Common myeloid progenitor, CD34-positive (primary cell): ENCODE measurements at regions not wholly inside any gene's neighbourhood (a gene's known extent, or its start where the extent isn't known, plus 50 kb on each side); places are given as distances from the start of the nearest gene placed in this dataset.
A peak's percentile ranks its signal among the peaks of the same experiment; 100 is the strongest.

Experiments used
- CTCF ChIA-PET: fragments of 350-600 bp; sonication (Branson Sonifier 250); formaldehyde crosslinking; loops from one replicate; lab custom pipeline; 2021; ENCODE audit warnings: antibody characterized with exemption; lab: Charles Lee
- POLR2A ChIA-PET: fragments of 350-600 bp; sonication (Branson Sonifier 250); formaldehyde crosslinking; loops from one replicate; lab custom pipeline; 2021; ENCODE audit warnings: antibody characterized with exemption; lab: Charles Lee
- DNase-seq, 3 donors: peaks; one replicate each; pipeline versions ENCODE4 v3.0.0 to v3.0.0-alpha.2; 2013
- H3K27ac ChIP-seq, 2 experiments: 1 replicate in 1 of 2; 2 replicates in 1 of 2; pipeline ENCODE4 v1.7.0; 2013; ENCODE audit warnings: inconsistent platforms in 2 of 2, low read length in 2 of 2, mild to moderate bottlenecking in 2 of 2, low read depth in 1 of 2, moderate library complexity in 1 of 2; ENCODE audit not compliant: severe bottlenecking in 2 of 2, insufficient read depth in 1 of 2, poor library complexity in 1 of 2
- H3K27me3 ChIP-seq, 5 experiments: replicated peaks in 2 of 5; 1 replicate in 3 of 5; 2 replicates in 2 of 5; pipeline versions ENCODE4 v1.6.1 to v1.7.0; 2013; ENCODE audit warnings: low read length in 4 of 5, mild to moderate bottlenecking in 2 of 5, moderate library complexity in 2 of 5, inconsistent platforms in 1 of 5; ENCODE audit not compliant: insufficient read depth in 5 of 5, control insufficient read depth in 4 of 5
- H3K36me3 ChIP-seq, 4 experiments: 1 replicate in 2 of 4; 2 replicates in 2 of 4; pipeline versions ENCODE4 v1.6.1 to v1.7.0; 2013; ENCODE audit warnings: low read length in 3 of 4, control low read depth in 1 of 4, mild to moderate bottlenecking in 1 of 4; ENCODE audit not compliant: control insufficient read depth in 4 of 4, insufficient read depth in 4 of 4
- H3K4me1 ChIP-seq, 4 experiments: 1 replicate in 3 of 4; 2 replicates in 1 of 4; pipeline versions ENCODE4 v1.6.1 to v1.7.1; 2013; ENCODE audit warnings: low read length in 3 of 4, mild to moderate bottlenecking in 3 of 4, control low read depth in 1 of 4, inconsistent platforms in 1 of 4, moderate library complexity in 1 of 4; ENCODE audit not compliant: control insufficient read depth in 4 of 4, insufficient read depth in 4 of 4; ENCODE audit errors: control extremely low read depth in 1 of 4
- H3K4me3 ChIP-seq, 7 experiments: 1 replicate in 4 of 7; 2 replicates in 3 of 7; pipeline versions ENCODE4 v1.5.1 to v1.7.0; 2013; ENCODE audit warnings: mild to moderate bottlenecking in 7 of 7, low read length in 6 of 7, moderate library complexity in 6 of 7, inconsistent platforms in 2 of 7, low read depth in 2 of 7, control low read depth in 1 of 7; ENCODE audit not compliant: insufficient read depth in 4 of 7, control insufficient read depth in 1 of 7; ENCODE audit errors: extremely low read depth in 1 of 7
- H3K9me3 ChIP-seq, 5 experiments: 1 replicate in 4 of 5; 2 replicates in 1 of 5; pipeline versions ENCODE4 v1.6.1 to v1.7.1; 2013; ENCODE audit warnings: low read length in 4 of 5, mild to moderate bottlenecking in 2 of 5, inconsistent platforms in 1 of 5, low read depth in 1 of 5, moderate library complexity in 1 of 5; ENCODE audit not compliant: control insufficient read depth in 4 of 5, insufficient read depth in 2 of 5; ENCODE audit errors: control extremely low read depth in 1 of 5
- WGBS: methylation state at CpG from one replicate; pipeline ENCODE4 v1.1.5; 2013; ENCODE audit not compliant: insufficient coverage; 5-methylcytosine and 5-hydroxymethylcytosine counted together

- POLR2A ChIA-PET, result no interaction called here
- H3K27ac ChIP-seq, result no peak overlapping the region
These were observed 406.1 kb downstream of the GATA3 start for GRCh38 chr10:8460626-8461025.

GRCh38 chr10:8462565-8462964 is 408.1 kb downstream of the GATA3 start:
- ChIA-PET POLR2A (no interaction called here), CTCF (interaction anchor here (0.7 to 1.5 kb wide), 2 partner anchors 10 to 129 kb away, joined by 3 read pairs; no protein-coding TSS in a partner anchor)
- DNase-seq, result no peak
- no peak overlapping the region for H3K27ac ChIP-seq
- no peaks in the 10 kb centered on the region for H3K36me3 ChIP-seq
- H3K27me3 ChIP-seq, result no peaks in the 10 kb centered on the region
- peaks cover 0 to 7% (median 1%) of the 10 kb centered on the region in 5 experiments for H3K9me3 ChIP-seq
- H3K4me3 ChIP-seq, result no peak overlapping the region
- WGBS, result no CpG with 5 or more reads among the region's 3 CpGs
- H3K4me1 ChIP-seq, result no peaks in the 10 kb centered on the region

More at GRCh38 chr10:8460626-8461025, 406.1 kb downstream of the GATA3 start:
- Histone ChIP-seq H3K4me3 (no peak overlapping the region), H3K36me3 (no peaks in the 10 kb centered on the region), H3K27me3 (no peaks in the 10 kb centered on the region), H3K9me3 (peaks cover 0 to 7% (median 3%) of the 10 kb centered on the region in 5 experiments), H3K4me1 (no peaks in the 10 kb centered on the region)
- CTCF ChIA-PET, result no interaction called here
- WGBS, result 100% methylated on average over 1 of the region's 1 CpG
- no peak for DNase-seq

DNA sequence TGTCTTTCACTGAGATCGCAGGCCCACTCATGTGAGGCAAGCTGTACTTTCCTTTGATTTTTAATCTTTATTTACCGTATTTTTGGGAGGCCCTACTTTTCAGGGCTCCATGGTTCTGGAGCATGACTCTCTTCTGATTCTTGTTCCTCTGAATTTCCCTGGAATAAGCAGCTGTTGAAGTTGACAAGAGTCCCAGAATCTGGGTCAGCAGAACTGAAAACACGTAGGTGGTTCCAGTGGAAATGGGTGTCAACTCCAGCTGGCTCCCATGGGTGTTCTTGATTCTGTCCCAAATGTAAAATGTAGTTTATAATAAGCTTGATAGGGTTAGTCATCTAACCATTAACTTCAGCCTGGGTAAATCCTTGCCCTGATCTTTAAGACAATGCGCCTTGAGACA is 409.4 kb downstream of the GATA3 start:
- CTCF ChIA-PET, result interaction anchor here (1.5 kb wide), 1 partner anchor 9 kb away, joined by 3 read pairs; no protein-coding TSS in a partner anchor
- H3K36me3 ChIP-seq, result no peaks in the 10 kb centered on the region
- POLR2A ChIA-PET, result no interaction called here
- no peak for DNase-seq
- 100% methylated on average over 4 of the region's 4 CpGs for WGBS
- no peak overlapping the region for H3K27ac ChIP-seq
- no peaks in the 10 kb centered on the region for H3K4me1 ChIP-seq
- H3K9me3 ChIP-seq, result no peaks in the 10 kb centered on the region
- H3K4me3 ChIP-seq, result no peak overlapping the region
- H3K27me3 ChIP-seq, result no peaks in the 10 kb centered on the region

DNA sequence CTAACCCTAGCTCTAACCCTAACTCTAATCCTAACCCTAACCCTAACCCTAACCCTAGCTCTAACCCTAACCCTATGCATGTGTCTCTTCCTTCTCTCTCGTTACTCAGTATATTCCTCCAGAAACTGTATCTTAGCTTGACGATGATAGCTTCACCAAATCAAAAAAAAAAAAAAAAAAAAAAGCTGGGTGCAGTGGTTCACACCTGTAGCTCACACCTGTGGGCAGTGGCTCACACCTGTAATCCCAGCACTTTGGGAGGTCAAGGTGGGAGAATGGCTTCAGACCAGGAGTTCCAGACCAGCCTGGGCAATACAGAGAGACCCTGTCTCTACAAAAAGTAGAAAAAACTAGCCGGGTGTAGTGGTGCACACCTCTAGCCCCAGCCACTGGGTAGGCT is 414.0 kb downstream of the GATA3 start:
- no peaks in the 10 kb centered on the region for H3K36me3 ChIP-seq
- no peak overlapping the region for H3K4me3 ChIP-seq
- WGBS, result 100% methylated on average over 1 of the region's 3 CpGs
- POLR2A ChIA-PET, result no interaction called here
- H3K27ac ChIP-seq, result no peak overlapping the region
- no peaks in the 10 kb centered on the region for H3K4me1 ChIP-seq
- H3K27me3 ChIP-seq, result no peaks in the 10 kb centered on the region
- no peak for DNase-seq
- H3K9me3 ChIP-seq, result no peaks in the 10 kb centered on the region
- CTCF ChIA-PET, result interaction anchor here (0.7 to 1.6 kb wide), 2 partner anchors 13 to 25 kb away, joined by 4 to 5 read pairs; no protein-coding TSS in a partner anchor

DNA sequence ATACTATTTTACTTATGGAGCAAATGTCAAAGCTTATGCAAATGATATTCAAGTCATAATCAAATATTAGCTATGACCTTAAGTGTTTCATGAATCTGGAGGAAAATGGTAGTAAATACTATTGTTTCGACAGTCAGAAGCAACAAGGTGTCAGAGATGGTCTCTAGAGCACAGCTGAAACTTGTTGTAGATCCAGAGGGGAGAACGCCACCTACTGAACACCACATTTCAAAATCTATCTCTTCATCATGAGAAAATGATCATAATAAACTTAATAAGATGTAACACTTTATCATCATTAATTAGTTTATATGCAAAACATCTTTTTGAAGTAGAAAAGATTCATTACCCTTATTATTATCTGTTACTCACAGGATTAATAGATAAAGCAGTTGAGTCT is 418.7 kb downstream of the GATA3 start:
- Histone ChIP-seq H3K36me3 (no peaks in the 10 kb centered on the region), H3K4me3 (no peak overlapping the region), H3K27ac (no peak overlapping the region), H3K4me1 (no peaks in the 10 kb centered on the region), H3K27me3 (no peaks in the 10 kb centered on the region), H3K9me3 (peaks cover 0 to 6% (median 2%) of the 10 kb centered on the region in 5 experiments)
- DNase-seq, result peak; percentile 34 to 57 (median 46)
- no CpG with 5 or more reads among the region's 2 CpGs for whole genome bisulfite sequencing
- POLR2A ChIA-PET, result no interaction called here
- CTCF ChIA-PET, result interaction anchor here (1.2 kb wide), 1 partner anchor 10 kb away, joined by 3 read pairs; no protein-coding TSS in a partner anchor

DNA sequence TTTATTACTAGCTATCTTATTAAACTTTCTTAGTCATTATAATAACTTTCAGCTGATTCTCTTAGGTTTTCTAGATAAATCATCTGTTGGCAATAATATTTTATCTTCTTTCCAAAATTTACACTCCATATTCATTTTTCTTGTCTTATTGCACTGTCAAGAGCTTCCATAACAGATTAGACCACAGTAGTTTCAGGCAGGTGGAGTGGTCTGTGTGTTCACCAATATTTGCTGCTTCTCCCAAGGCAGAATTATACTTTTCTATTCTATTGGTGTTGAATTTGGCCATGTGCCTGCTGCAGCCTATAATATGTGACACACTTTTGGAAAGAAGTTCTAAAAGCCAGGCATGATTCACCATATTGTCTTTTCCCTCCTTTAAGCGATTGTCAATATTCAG is 422.8 kb downstream of the GATA3 start:
- ChIA-PET POLR2A (no interaction called here), CTCF (no interaction called here)
- no peaks in the 10 kb centered on the region for H3K4me1 ChIP-seq
- WGBS, result no CpG with 5 or more reads among the region's 1 CpG
- no peak overlapping the region for H3K27ac ChIP-seq
- H3K9me3 ChIP-seq, result peaks cover 0 to 6% (median 2%) of the 10 kb centered on the region in 5 experiments
- H3K36me3 ChIP-seq, result no peaks in the 10 kb centered on the region
- H3K4me3 ChIP-seq, result no peak overlapping the region
- no peak for DNase-seq
- H3K27me3 ChIP-seq, result peaks cover 0 to 2% (median 0%) of the 10 kb centered on the region in 5 experiments

- POLR2A ChIA-PET, result no interaction called here
- Histone ChIP-seq H3K27me3 (peaks cover 0 to 2% (median 0%) of the 10 kb centered on the region in 5 experiments), H3K4me3 (no peak overlapping the region), H3K27ac (no peak overlapping the region), H3K9me3 (peaks cover 0 to 6% (median 2%) of the 10 kb centered on the region in 5 experiments), H3K4me1 (no peaks in the 10 kb centered on the region), H3K36me3 (no peaks in the 10 kb centered on the region)
- CTCF ChIA-PET, result interaction anchor here (0.7 kb wide), 1 partner anchor 13 kb away, joined by 4 read pairs; no protein-coding TSS in a partner anchor
- DNase-seq, result no peak
- 90% methylated on average over 9 of the region's 10 CpGs for WGBS
These were observed 427.4 kb downstream of the GATA3 start for GRCh38 chr10:8481718-8482504.
